ENCODE measurements at regions not wholly inside any gene's neighbourhood (a gene's known extent, or its start where the extent isn't known, plus 50 kb on each side); places are given as distances from the start of the nearest gene placed in this dataset.

GRCh38 chr9:135342206-135343130 lies 137.1 kb upstream of the PPP1R26 start:
- Mint-ChIP-seq H3K36me3 (no peaks in the 10 kb centered on the region), H3K4me3 (no peak overlapping the region), H3K27ac (no peak overlapping the region), H3K9me3 (no peaks in the 10 kb centered on the region), H3K27me3 (peaks cover 54% of the 10 kb centered on the region), H3K4me1 (ENCODE audit: unreplicated experiment) (peaks cover 8% of the 10 kb centered on the region)
- TF ChIP-seq CTCF (conservative IDR thresholded peaks at IDR 0.05), result no peak
- no peak for DNase-seq (ENCODE audit: extremely low spot score, unreplicated experiment)

- no peak for TF ChIP-seq CTCF (conservative IDR thresholded peaks at IDR 0.05)
- peaks cover 57% of the 10 kb centered on the region for H3K27me3 Mint-ChIP-seq
- no peaks in the 10 kb centered on the region for H3K9me3 Mint-ChIP-seq
- peaks cover 8% of the 10 kb centered on the region for H3K4me1 Mint-ChIP-seq (ENCODE audit: unreplicated experiment)
- no peaks in the 10 kb centered on the region for H3K36me3 Mint-ChIP-seq
- no peak overlapping the region for H3K27ac Mint-ChIP-seq
- DNase-seq (ENCODE audit: extremely low spot score, unreplicated experiment), result no peak
- no peak overlapping the region for H3K4me3 Mint-ChIP-seq
Observed at GRCh38 chr9:135343136-135343535, 136.4 kb upstream of the PPP1R26 start.

GRCh38 chr9:135343837-135344522 lies 135.6 kb upstream of the PPP1R26 start:
- DNase-seq (ENCODE audit: extremely low spot score, unreplicated experiment), result peak; percentile 85
- H3K4me3 Mint-ChIP-seq, result no peak overlapping the region
- no peaks in the 10 kb centered on the region for H3K36me3 Mint-ChIP-seq
- no peak overlapping the region for H3K27ac Mint-ChIP-seq
- TF ChIP-seq CTCF (conservative IDR thresholded peaks at IDR 0.05), result peak; percentile 99
- peaks cover 8% of the 10 kb centered on the region for H3K4me1 Mint-ChIP-seq (ENCODE audit: unreplicated experiment)
- H3K9me3 Mint-ChIP-seq, result no peaks in the 10 kb centered on the region
- H3K27me3 Mint-ChIP-seq, result peaks cover 54% of the 10 kb centered on the region

- Mint-ChIP-seq H3K27me3 (peaks cover 51% of the 10 kb centered on the region), H3K36me3 (no peaks in the 10 kb centered on the region), H3K9me3 (no peaks in the 10 kb centered on the region), H3K27ac (no peak overlapping the region), H3K4me3 (no peak overlapping the region), H3K4me1 (ENCODE audit: unreplicated experiment) (peaks cover 8% of the 10 kb centered on the region)
- TF ChIP-seq CTCF (conservative IDR thresholded peaks at IDR 0.05), result no peak
- no peak for DNase-seq (ENCODE audit: extremely low spot score, unreplicated experiment)
Observed at GRCh38 chr9:135344523-135344901, 135.1 kb upstream of the PPP1R26 start.

GRCh38 chr9:135344915-135345500 lies 134.6 kb upstream of the PPP1R26 start:
- no peak overlapping the region for H3K27ac Mint-ChIP-seq
- peaks cover 49% of the 10 kb centered on the region for H3K27me3 Mint-ChIP-seq
- no peak for DNase-seq (ENCODE audit: extremely low spot score, unreplicated experiment)
- no peaks in the 10 kb centered on the region for H3K9me3 Mint-ChIP-seq
- no peaks in the 10 kb centered on the region for H3K36me3 Mint-ChIP-seq
- H3K4me1 Mint-ChIP-seq (ENCODE audit: unreplicated experiment), result peaks cover 6% of the 10 kb centered on the region
- H3K4me3 Mint-ChIP-seq, result no peak overlapping the region
- TF ChIP-seq CTCF (conservative IDR thresholded peaks at IDR 0.05), result no peak

Data from type B pancreatic cell (in vitro differentiated cells).